Nephron progenitor cell (in vitro differentiated cells): ENCODE measurements at regions not wholly inside any gene's neighbourhood (a gene's known extent, or its start where the extent isn't known, plus 50 kb on each side); places are given as distances from the start of the nearest gene placed in this dataset.

Experiments
- DNase-seq: peaks from one replicate; pipeline ENCODE4 v3.0.0; 2021
- H3K27ac Mint-ChIP-seq: 2 replicates; pipeline ENCODE4 v1.8.0; 2021; ENCODE audit warnings: mild to moderate bottlenecking, moderate library complexity, mixed read lengths
- H3K27me3 Mint-ChIP-seq: 2 replicates; pipeline ENCODE4 v1.8.0; 2021; ENCODE audit warnings: mild to moderate bottlenecking, low read depth, mixed read lengths; ENCODE audit not compliant: poor library complexity
- H3K36me3 Mint-ChIP-seq: 2 replicates; pipeline ENCODE4 v1.8.0; 2021; ENCODE audit warnings: low read depth, mixed read lengths
- H3K4me1 Mint-ChIP-seq: 2 replicates; pipeline ENCODE4 v1.8.0; 2021; ENCODE audit warnings: mixed read lengths
- H3K4me3 Mint-ChIP-seq: 2 replicates; pipeline ENCODE4 v1.8.0; 2021; ENCODE audit warnings: mild to moderate bottlenecking, moderate library complexity, mixed read lengths
- H3K9me3 Mint-ChIP-seq: 2 replicates; pipeline ENCODE4 v1.8.0; 2021; ENCODE audit warnings: mild to moderate bottlenecking, moderate library complexity, mixed read lengths
- CTCF ChIP-seq: fragments of 200-600 bp; sonication (generic); IDR thresholded peaks from 2 replicates; pipeline ENCODE4 v1.5.0; 2021; ENCODE audit warnings: antibody characterized with exemption

GRCh38 chr6:17011985-17012384 lies 89.9 kb upstream of the STMND1 start:
- H3K27ac Mint-ChIP-seq, result no peak overlapping the region
- H3K9me3 Mint-ChIP-seq, result peaks cover 15% of the 10 kb centered on the region
- H3K4me3 Mint-ChIP-seq, result no peak overlapping the region
- no peak for TF ChIP-seq CTCF
- no peaks in the 10 kb centered on the region for H3K36me3 Mint-ChIP-seq
- H3K4me1 Mint-ChIP-seq, result no peaks in the 10 kb centered on the region
- DNase-seq, result no peak
- peaks cover 2% of the 10 kb centered on the region for H3K27me3 Mint-ChIP-seq

GRCh38 chr6:17007749-17008148 lies 94.1 kb upstream of the STMND1 start:
- Mint-ChIP-seq H3K4me3 (no peak overlapping the region), H3K27me3 (peaks cover 5% of the 10 kb centered on the region), H3K9me3 (peaks cover 26% of the 10 kb centered on the region), H3K4me1 (no peaks in the 10 kb centered on the region), H3K27ac (no peak overlapping the region), H3K36me3 (no peaks in the 10 kb centered on the region)
- no peak for TF ChIP-seq CTCF
- DNase-seq, result no peak

- no peak for DNase-seq
- H3K4me3 Mint-ChIP-seq, result no peak overlapping the region
- H3K9me3 Mint-ChIP-seq, result peaks cover 26% of the 10 kb centered on the region
- H3K4me1 Mint-ChIP-seq, result no peaks in the 10 kb centered on the region
- no peak overlapping the region for H3K27ac Mint-ChIP-seq
- no peak for TF ChIP-seq CTCF
- H3K27me3 Mint-ChIP-seq, result peaks cover 11% of the 10 kb centered on the region
- H3K36me3 Mint-ChIP-seq, result no peaks in the 10 kb centered on the region
Observed at GRCh38 chr6:17006543-17006942, 95.3 kb upstream of the STMND1 start.

GRCh38 chr6:17004269-17004668 lies 97.6 kb upstream of the STMND1 start:
- DNase-seq, result no peak
- TF ChIP-seq CTCF, result no peak
- Mint-ChIP-seq H3K27ac (no peak overlapping the region), H3K9me3 (peaks cover 26% of the 10 kb centered on the region), H3K36me3 (no peaks in the 10 kb centered on the region), H3K27me3 (peaks cover 16% of the 10 kb centered on the region), H3K4me1 (no peaks in the 10 kb centered on the region), H3K4me3 (no peak overlapping the region)

- DNase-seq, result no peak
- Mint-ChIP-seq H3K4me3 (no peak overlapping the region), H3K27me3 (peaks cover 16% of the 10 kb centered on the region), H3K27ac (no peak overlapping the region), H3K9me3 (peaks cover 13% of the 10 kb centered on the region), H3K4me1 (peaks cover 2% of the 10 kb centered on the region), H3K36me3 (no peaks in the 10 kb centered on the region)
- TF ChIP-seq CTCF, result no peak
Observed at GRCh38 chr6:17002123-17002522, 99.7 kb upstream of the STMND1 start.

- H3K36me3 Mint-ChIP-seq, result no peaks in the 10 kb centered on the region
- DNase-seq, result no peak
- H3K27me3 Mint-ChIP-seq, result peaks cover 16% of the 10 kb centered on the region
- H3K9me3 Mint-ChIP-seq, result peaks cover 4% of the 10 kb centered on the region
- no peak overlapping the region for H3K4me3 Mint-ChIP-seq
- no peak for TF ChIP-seq CTCF
- H3K4me1 Mint-ChIP-seq, result peaks cover 11% of the 10 kb centered on the region
- no peak overlapping the region for H3K27ac Mint-ChIP-seq
Observed at GRCh38 chr6:17001188-17001587, 100.7 kb upstream of the STMND1 start.
